PC-9 (cell line): ENCODE measurements at regions not wholly inside any gene's neighbourhood (a gene's known extent, or its start where the extent isn't known, plus 50 kb on each side); places are given as distances from the start of the nearest gene placed in this dataset.

Experiments used
- BruUV-seq: library from RNA; stranded (reverse); fragments of 400-500 nt; replicated peaks from 2 replicates; lab custom pipeline; 2021; lab: Mats Ljungman, UMichigan
- CTCF ChIA-PET: fragments of 300-600 bp; sonication (Branson Sonifier 250); formaldehyde crosslinking; loops from one replicate; lab custom pipeline; 2022; ENCODE audit warnings: antibody characterized with exemption; lab: Charles Lee
- POLR2A ChIA-PET: fragments of 300-600 bp; sonication (Branson Sonifier 250); formaldehyde crosslinking; loops from one replicate; lab custom pipeline; 2022; ENCODE audit warnings: antibody characterized with exemption; ENCODE audit not compliant: unreplicated experiment; lab: Charles Lee
- DNase-seq, 2 experiments: peaks; one replicate each; pipeline versions ENCODE4 v3.0.0 to v3.0.0-alpha.2; 2015 to 2022; ENCODE audit warnings: mixed read lengths in 1 of 2
- H2AFZ ChIP-seq: fragments of 200-600 bp; sonication (generic); 2 replicates; pipeline ENCODE4 v1.8.1; 2017; ENCODE audit warnings: antibody characterized with exemption
- H3F3A ChIP-seq: fragments of 200-600 bp; sonication (generic); 2 replicates; pipeline ENCODE4 v1.8.1; 2017; ENCODE audit warnings: antibody characterized with exemption, mild to moderate bottlenecking, low read depth; ENCODE audit not compliant: insufficient read depth
- H3K27ac ChIP-seq: fragments of 200-600 bp; sonication (generic); 2 replicates; pipeline ENCODE4 v1.6.1; 2016; ENCODE audit warnings: mixed run types
- H3K27me3 ChIP-seq: fragments of 200-600 bp; sonication (generic); 2 replicates; pipeline ENCODE4 v1.6.1; 2016; ENCODE audit warnings: low read depth, mixed run types; ENCODE audit not compliant: insufficient read depth
- H3K36me3 ChIP-seq: fragments of 200-600 bp; sonication (generic); 2 replicates; pipeline ENCODE4 v1.6.1; 2016; ENCODE audit warnings: low read depth, mixed run types
- H3K4me1 ChIP-seq: fragments of 200-600 bp; sonication (generic); replicated peaks from 2 replicates; pipeline ENCODE4 v1.6.1; 2016; ENCODE audit warnings: mixed run types; ENCODE audit not compliant: insufficient read depth
- H3K4me2 ChIP-seq: fragments of 200-600 bp; sonication (generic); 2 replicates; pipeline ENCODE4 v1.6.1; 2017; ENCODE audit warnings: mixed run types
- H3K4me3 ChIP-seq: fragments of 200-600 bp; sonication (generic); 2 replicates; pipeline ENCODE4 v1.6.1; 2016; ENCODE audit warnings: mixed run types
- H3K79me2 ChIP-seq: fragments of 200-600 bp; sonication (generic); 2 replicates; pipeline ENCODE4 v1.6.1; 2017; ENCODE audit warnings: low read depth, mixed run types
- H3K9me2 ChIP-seq: fragments of 200-600 bp; sonication (generic); 2 replicates; pipeline ENCODE4 v1.8.1; 2017; ENCODE audit warnings: mild to moderate bottlenecking; ENCODE audit not compliant: insufficient read depth
- H3K9me3 ChIP-seq: fragments of 200-600 bp; sonication (generic); 2 replicates; pipeline ENCODE4 v1.8.1; 2016; ENCODE audit warnings: low read depth; ENCODE audit not compliant: insufficient read depth
- H4K20me1 ChIP-seq: fragments of 200-600 bp; sonication (generic); 2 replicates; pipeline ENCODE4 v1.8.1; 2017; ENCODE audit not compliant: insufficient read depth
- EZH2 ChIP-seq: fragments of 200-600 bp; sonication (generic); IDR thresholded peaks from 2 replicates; pipeline ENCODE4 v1.8.0; 2017; ENCODE audit warnings: antibody characterized with exemption, low read depth
- intact Hi-C: fragments of 100-400 bp; cut with micrococcal nuclease; formaldehyde crosslinking; loops from one replicate; pipeline ENCODE4 v1.10.0; 2022; ENCODE audit not compliant: unreplicated experiment
- TF ChIP-seq, protein P1 (sequence below): fragments of 200-600 bp; sonication (generic); conservative IDR thresholded peaks from 2 replicates; pipeline ENCODE4 v1.6.1; 2017; ENCODE audit warnings: mixed run types, antibody characterized with exemption, mild to moderate bottlenecking, moderate library complexity

DNA sequence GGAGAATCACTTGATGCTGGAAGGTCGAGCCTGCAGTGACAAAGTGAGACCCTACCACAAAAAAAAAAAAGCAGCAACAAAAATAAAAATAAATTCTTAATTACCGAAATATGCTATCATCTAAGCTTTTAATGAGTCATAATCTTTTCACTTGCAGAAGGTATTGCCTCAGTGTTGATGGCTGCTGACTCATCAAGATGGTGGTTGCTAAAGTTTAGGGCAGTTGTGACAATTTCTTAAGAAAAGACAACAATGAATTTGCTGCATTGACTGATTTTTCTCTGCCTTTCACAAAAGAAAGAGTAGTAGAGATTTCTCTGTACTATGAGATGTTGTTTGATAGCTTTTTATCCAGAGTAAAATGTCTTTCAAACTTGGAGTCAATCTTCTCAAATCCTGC lies 1809.0 kb downstream of the SUCLG1 start:
- H3F3A ChIP-seq, result no peaks in the 10 kb centered on the region
- no peak overlapping the region for H3K4me3 ChIP-seq
- DNase-seq, result no peak
- POLR2A ChIA-PET, result no interaction called here
- H3K4me2 ChIP-seq, result no peak overlapping the region
- H3K9me3 ChIP-seq, result no peaks in the 10 kb centered on the region
- no peaks in the 10 kb centered on the region for H4K20me1 ChIP-seq
- no peaks in the 10 kb centered on the region for H3K36me3 ChIP-seq
- no peaks in the 10 kb centered on the region for H3K9me2 ChIP-seq
- no peaks in the 10 kb centered on the region for H3K4me1 ChIP-seq
- BruUV-seq, result no TSS peak
- H3K27ac ChIP-seq, result no peak overlapping the region
- CTCF ChIA-PET, result no interaction called here
- no peaks in the 10 kb centered on the region for H3K79me2 ChIP-seq
- TF ChIP-seq EZH2, result no peak
- TF ChIP-seq, protein P1, sequence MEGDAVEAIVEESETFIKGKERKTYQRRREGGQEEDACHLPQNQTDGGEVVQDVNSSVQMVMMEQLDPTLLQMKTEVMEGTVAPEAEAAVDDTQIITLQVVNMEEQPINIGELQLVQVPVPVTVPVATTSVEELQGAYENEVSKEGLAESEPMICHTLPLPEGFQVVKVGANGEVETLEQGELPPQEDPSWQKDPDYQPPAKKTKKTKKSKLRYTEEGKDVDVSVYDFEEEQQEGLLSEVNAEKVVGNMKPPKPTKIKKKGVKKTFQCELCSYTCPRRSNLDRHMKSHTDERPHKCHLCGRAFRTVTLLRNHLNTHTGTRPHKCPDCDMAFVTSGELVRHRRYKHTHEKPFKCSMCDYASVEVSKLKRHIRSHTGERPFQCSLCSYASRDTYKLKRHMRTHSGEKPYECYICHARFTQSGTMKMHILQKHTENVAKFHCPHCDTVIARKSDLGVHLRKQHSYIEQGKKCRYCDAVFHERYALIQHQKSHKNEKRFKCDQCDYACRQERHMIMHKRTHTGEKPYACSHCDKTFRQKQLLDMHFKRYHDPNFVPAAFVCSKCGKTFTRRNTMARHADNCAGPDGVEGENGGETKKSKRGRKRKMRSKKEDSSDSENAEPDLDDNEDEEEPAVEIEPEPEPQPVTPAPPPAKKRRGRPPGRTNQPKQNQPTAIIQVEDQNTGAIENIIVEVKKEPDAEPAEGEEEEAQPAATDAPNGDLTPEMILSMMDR, result no peak
- no peak overlapping the region for H2AFZ ChIP-seq
- intact Hi-C loops, result no loop called here
- no peaks in the 10 kb centered on the region for H3K27me3 ChIP-seq

DNA sequence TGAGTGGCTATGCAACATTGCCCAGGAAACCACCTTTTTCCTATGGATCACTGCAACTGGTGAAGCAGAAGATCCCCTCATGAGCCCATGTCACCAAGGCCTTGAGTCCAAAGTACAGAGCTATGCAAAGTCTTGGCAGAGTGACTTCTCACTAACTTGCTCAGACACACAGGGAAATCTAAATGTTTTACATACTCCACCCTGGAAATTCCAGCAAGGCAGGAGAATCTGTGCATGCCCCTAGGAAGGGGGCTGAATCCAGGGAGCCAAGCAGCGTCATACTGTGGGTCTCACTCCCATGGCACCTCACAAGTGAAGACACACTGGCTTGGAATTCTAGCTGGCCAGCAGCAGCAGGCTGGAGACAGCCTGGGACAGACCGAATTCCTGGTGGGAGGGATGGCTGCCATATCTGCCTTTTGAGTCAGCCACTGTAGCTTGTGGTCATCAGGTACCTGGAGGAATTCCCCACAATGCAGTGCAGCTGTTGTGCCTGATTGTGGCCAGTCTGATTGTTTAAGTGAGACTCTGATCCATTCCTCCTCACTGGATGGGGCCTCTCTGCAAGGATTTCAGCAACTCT lies 1817.4 kb downstream of the SUCLG1 start:
- intact Hi-C loops, result no loop called here
- Histone ChIP-seq H3F3A (no peaks in the 10 kb centered on the region), H3K4me3 (no peak overlapping the region), H3K79me2 (no peaks in the 10 kb centered on the region), H3K4me1 (no peaks in the 10 kb centered on the region), H3K9me2 (no peaks in the 10 kb centered on the region), H2AFZ (no peak overlapping the region), H3K27me3 (no peaks in the 10 kb centered on the region), H3K27ac (no peak overlapping the region), H3K9me3 (no peaks in the 10 kb centered on the region), H4K20me1 (no peaks in the 10 kb centered on the region), H3K36me3 (no peaks in the 10 kb centered on the region), H3K4me2 (no peak overlapping the region)
- BruUV-seq, result no TSS peak
- POLR2A ChIA-PET, result no interaction called here
- CTCF ChIA-PET, result no interaction called here
- no peak for TF ChIP-seq EZH2
- TF ChIP-seq, protein P1, result no peak
- DNase-seq, result no peak

DNA sequence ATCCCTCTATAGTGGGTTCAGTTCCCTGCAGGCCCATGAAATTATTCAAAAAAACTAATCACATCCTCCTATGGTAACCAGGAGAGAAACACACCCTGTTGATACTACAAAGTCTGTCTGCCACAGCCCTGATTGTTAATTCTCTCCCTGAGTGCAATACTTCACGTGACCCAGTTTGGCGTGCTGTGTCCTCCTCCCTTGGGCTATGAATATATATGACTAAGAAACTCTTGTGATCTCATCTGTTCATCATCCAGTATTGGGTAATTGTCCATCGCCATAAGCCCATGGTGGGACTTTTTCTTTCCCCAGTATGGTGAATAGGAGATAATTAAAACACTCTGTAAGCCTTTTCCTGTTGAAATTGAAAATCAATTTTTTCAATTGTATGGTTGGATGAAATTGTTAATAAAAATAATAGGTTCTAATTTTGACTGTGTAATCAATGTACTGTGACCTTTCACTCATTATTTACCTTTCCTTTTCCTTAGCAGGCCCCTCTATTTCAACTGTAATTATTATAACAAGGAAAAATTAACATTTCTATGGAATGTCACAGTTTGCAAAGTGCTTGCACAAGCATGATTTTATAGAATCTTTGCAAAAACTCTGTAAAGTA lies 1822.6 kb downstream of the SUCLG1 start:
- TF ChIP-seq, protein P1, result no peak
- no peak for TF ChIP-seq EZH2
- Histone ChIP-seq H3K27ac (no peak overlapping the region), H3K4me3 (no peak overlapping the region), H4K20me1 (no peaks in the 10 kb centered on the region), H2AFZ (no peak overlapping the region), H3K9me2 (no peaks in the 10 kb centered on the region), H3K27me3 (no peaks in the 10 kb centered on the region), H3K79me2 (no peaks in the 10 kb centered on the region), H3K4me2 (no peak overlapping the region), H3F3A (no peaks in the 10 kb centered on the region), H3K4me1 (no peaks in the 10 kb centered on the region), H3K9me3 (no peaks in the 10 kb centered on the region), H3K36me3 (no peaks in the 10 kb centered on the region)
- intact Hi-C loops, result no loop called here
- CTCF ChIA-PET, result no interaction called here
- DNase-seq, result no peak
- BruUV-seq, result no TSS peak
- POLR2A ChIA-PET, result no interaction called here
